Putamen (tissue), 1 donor: ENCODE measurements at regions not wholly inside any gene's neighbourhood (a gene's known extent, or its start where the extent isn't known, plus 50 kb on each side); places are given as distances from the start of the nearest gene placed in this dataset.
A peak's percentile ranks its signal among the peaks of the same experiment; 100 is the strongest.

Experiments
- DNase-seq: peaks from one replicate; pipeline ENCODE4 v3.0.0-alpha.2; 2016; ENCODE audit warnings: low spot score

DNA sequence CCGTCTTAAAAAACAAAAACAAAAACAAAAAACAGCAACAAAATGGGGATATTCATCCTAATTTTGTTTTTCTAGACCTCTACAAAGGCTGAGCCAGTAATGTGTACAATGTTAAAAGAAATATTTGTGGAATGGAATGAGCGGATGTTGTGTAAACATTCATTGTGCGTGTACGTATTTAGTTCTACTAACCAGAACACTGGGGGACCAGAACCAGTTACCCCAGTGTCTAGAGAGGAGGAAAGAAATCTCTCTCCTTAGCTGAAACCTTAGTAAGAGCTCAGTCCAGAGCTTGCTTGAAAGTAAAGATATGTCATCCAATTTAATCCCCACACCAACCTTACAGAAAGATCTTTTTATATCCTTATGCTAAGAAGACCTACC is 106.7 kb upstream of the CPEB4 start:
- DNase-seq, result no peak

DNA sequence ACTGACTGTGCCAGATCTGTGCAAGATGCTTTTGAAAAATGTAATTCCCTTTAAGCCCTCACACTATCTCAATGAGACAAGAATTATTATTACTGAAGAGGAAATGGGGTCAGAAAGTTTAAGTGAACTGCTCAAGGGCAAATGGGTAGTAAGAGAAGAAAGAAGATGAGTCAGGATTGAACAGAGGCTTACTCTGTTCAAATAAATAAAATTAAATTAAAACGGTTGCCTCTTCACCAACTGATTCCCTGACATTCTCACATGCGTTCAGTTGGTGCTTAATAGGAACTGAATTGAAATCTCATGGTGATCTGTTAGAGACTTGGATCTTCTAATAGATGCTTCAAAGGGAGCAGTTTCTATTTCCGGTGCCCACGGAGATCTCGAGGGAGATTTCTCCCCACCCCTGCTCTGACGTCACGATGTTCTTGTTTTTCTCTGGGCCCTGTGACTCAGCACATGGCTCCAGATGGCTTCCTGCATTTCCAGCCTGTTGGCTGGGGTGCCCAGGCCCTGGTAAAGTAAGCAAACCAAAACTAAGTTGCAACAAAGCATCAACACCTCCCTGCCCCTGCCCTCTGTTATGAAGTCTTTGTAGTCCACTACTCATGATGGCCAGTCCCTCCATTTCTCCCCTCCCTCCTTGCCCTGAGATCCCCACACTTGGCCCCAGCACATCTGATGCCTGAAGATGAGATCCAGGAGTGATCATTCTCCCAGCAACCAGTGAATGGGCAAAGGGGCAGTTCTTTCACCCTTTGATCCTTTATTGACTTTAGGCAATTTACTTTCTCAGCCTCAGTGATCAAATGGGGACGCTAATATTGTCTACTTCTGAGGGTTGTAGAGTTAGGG is 106.1 kb upstream of the CPEB4 start:
- DNase-seq, result peak; percentile 82

DNA sequence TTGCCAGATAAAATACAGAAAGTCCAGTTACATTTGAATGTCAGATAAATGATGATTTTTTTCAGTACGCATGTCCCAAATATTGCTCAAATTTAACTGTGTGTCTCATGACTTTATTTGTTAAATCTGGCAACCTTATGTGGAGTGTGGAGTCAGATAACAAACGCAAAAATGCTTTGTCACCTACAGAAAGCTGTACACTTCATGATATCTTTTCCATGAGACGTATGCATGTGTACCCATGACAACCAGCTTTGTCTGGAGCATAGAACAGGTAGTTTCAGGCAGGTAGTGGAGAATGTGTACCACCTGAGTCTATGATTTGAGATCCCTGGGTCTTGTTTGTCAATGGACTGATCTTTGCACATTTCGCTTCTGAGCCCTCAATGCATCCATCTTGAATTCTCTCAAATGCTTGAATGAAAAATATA is 105.5 kb upstream of the CPEB4 start:
- DNase-seq, result no peak

DNA sequence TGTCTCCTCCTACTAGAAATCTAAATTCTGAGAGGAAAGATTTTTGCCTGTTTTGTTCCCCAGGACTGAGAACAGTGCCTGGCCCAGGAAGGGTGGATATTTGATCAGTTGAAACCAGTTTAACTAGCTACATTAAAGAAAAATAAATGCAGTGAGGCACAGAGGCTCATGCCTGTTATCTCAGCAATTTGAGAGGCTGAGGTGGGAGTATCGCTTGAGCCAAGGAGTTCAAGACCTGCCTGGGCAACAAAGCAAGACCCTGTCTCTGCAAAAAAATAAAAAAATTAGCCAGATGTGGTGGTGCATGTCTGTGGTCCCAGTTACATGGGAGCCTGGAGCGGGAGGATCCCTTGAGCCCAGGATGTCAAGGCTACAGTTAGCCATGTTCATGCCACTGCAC is 104.8 kb upstream of the CPEB4 start:
- no peak for DNase-seq

DNA sequence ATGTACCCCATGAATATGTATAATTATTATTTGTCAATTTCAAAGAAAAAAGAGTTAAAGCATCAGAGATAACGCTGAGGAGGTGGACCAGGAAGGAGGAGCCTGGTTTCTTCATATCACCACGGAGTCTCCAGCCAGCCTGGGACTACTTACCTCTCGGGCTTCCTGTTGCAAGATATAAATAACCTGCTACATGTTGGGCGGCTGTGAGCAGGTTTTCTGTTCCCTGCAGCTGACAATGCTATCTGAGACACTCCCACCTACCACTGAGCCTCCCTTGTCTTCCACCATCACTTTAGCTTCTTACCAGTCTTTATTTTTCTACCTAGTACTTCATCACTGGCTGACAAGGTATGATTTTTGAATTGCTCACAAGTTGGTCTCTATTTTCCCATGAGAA is 102.7 kb upstream of the CPEB4 start:
- DNase-seq, result no peak

DNA sequence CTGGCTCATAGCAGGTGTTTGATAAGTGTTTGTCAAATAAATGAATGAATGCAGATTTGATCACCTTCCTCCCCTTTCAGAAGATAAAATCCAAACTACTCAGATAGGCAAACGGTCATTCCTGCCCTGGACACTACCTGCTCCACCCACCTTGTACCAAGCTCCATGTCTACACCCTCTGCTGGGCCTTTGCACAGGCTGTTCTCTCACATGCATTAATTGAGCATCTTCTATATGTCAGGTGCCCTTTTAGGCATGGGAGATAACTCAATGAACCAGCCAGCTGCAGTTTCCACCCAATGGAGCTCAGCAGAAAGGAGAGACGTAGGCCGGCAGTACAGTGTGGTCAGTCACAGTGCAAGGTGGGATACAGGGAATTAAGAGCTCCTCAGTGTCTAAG is 102.3 kb upstream of the CPEB4 start:
- no peak for DNase-seq

DNA sequence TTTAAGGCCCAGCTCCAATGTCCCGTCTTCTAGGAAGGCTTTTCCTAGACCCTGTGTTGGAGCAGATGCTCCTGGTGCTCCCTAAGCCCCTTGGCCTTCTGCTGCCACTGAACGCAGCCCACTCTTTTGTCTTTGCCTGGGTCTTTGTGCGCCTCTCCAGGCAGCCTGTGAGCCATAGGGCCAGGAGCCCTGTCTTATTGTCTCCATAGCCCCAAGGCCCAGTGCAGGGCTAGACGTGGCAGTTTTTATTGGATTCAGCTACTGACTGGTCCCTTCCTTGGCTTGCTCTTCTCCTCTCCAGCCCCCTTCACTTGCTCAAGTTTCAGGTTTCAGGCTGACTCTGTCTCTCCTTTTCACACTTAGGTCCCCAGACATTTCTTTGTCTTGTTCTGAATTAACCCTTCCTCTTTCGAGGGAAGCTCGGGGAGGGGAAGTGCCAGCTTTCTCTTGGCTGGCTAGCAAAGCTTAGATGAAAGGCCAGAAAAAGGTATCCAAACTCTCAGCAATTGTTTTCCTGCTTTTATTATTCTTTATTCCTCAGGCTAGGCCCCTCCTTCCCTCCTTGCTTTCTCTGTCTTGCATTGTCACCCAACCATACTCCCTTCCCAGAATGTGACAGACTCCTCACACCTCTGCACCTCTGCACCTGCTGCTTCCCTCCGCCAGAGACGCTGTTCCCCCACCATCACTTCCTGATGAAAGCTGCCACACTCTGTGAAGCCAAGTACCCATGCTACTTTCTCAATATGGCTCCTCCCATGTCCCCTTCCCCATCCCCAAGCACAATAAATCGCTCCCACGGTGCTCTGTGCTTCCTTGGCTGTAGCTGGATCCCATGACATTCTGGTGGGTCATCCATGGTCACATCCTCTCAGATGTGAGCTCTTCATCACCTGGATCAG is 101.6 kb upstream of the CPEB4 start:
- DNase-seq, result no peak

DNA sequence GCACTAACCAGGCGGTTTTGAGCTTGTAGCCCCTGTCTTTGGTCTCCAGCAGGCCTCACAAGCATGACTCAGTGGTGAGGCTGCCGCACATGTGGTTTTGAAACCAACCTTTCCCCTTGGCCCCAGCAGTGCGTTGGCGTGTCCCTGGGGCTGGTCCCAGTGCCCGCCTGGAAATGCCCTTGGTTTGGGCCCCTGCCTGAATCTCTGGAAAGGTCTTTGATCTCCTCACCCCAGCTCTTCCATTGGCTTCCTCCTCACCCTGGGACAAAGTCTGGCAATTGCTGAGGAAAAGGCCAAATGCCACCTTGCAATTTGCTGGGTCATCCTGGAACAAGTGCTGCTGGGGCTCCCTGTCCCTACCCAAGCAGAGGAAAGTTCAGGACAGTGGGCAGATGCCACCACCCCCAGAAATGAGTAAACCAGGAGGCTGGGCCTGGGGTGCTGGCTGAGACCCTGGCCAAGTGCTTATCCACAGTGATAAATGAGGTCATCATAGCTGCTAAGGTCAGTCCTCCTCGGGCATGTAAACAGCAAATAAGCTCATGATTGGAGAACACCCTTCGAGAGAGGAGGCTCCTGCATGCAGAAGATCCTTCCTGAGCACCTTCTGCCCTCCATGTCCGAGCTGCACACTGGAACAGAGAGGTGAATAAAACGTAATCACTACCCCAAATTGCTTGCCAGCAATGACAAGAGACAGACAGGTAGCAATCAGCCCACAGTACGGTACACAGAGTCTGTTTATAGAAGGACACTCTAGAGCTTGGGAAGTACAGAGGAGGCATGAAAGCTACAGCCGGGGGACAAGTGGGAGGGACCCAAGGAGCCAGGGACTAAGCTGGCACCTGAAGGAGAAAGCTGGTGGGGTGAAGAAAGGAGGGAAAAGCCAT is 98.9 kb upstream of the CPEB4 start:
- DNase-seq, result no peak

DNA sequence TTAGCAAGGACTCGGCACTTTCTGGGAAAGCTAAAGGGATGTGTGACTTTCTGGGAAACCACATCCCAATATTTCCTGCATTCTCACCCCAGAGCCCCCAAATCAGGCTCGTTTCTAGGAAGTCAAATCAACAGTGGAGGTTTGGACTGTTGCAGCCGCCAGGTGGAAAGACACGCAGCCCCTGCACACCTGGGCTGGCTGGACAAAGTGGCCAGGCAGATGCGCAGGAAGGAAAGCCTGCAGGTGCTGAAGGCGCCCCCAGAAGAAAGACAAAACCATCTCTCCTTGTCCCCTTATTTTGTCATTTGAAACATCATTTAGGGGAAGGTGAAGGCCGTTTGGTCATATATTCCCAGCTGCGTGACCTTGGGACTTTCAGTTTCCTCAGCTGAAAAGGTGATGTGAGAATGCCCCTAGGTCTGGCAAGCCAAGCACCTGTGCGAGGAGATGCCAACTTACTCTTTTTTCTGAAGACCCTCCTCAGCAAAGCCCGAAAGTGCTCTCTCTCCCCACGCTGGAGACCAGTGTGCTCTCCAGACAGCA is 97.9 kb upstream of the CPEB4 start:
- DNase-seq, result no peak

DNA sequence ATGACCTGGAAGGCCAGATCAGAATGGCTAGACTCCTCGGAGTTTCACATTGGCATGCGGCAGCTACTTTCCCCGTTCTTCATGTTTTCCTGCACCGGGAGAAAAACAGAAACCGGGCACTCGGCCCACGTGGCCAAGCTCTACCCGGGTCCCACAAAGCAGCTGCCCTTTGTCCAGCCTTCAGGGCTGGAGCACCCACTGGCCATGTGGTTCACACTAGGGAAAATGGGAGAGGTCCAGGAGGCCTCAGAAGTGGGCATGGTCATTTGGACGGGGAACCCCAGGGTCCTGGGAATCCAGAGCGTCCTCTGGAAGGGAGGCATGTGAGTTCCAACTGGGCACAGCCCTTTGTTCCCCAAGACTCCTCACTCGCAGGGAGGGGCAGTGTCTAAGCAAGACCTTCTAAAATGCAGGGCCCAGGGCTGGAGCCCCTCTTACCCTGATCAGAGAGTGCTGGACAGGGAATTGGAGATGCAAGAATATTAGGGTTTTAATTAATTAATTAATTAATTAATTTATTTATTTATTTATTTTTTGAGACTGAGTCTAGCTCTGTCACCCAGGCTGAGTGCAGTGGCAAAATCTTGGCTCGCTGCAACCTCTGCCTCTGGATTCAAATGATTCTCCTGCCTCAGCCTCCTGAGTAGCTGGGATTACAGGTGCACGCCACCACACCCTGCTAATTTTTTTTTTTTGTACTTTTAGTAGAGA is 97.2 kb upstream of the CPEB4 start:
- no peak for DNase-seq

DNA sequence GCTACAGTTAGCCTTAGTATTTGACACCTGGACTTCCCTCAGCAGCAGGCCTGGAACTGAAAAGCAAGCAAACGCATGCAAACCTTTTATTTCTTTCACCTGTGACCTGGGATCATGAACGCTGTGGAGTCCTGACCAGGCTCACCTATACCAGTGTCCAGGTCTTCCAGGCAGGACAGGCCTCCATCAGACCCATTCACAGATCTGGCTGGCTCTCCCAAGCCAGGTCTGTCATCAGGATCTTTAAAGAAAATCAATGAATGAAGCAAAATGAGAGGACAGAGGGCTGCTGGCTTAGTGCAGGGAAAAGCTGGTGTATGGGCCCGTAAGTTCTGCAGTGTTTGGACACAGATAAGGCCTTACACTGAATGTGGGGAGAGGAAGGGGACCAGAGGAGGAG is 96.3 kb upstream of the CPEB4 start:
- DNase-seq, result no peak

DNA sequence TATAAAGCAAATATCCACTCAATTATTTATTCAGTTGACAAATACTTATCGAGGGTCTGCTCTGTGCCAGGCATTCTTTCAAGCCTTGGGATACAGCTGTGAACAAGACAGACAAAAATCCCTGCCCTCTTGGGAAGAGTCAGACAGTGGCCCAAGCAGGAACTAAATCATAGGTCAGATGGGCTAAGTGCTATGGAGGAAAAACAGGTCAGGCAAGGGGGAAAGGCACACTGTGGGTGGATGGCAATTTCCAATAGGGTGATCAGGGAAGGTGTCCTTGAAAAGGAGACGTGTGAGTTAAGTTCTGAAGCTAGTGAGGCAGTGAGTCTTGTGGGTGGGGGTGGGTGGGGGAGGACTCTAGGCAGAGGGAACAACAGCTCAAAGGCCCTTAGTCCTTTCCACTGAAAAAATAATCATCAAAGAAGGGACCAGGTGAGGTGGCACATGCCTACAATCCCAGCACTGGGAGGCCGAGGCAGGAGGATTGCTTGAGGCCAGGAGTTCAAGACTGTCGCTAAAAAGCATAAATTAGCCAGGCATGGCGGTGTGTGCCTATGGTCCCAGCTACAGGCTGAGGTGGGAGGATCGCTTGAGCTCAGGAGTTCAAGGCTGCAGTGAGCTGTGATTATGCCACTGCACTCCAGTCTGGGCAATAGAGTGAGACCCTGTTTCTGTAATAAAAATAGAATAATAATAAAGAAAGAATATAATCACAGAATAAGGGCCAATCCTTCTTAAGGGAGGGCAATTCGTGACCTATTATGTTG is 95.2 kb upstream of the CPEB4 start:
- no peak for DNase-seq

DNA sequence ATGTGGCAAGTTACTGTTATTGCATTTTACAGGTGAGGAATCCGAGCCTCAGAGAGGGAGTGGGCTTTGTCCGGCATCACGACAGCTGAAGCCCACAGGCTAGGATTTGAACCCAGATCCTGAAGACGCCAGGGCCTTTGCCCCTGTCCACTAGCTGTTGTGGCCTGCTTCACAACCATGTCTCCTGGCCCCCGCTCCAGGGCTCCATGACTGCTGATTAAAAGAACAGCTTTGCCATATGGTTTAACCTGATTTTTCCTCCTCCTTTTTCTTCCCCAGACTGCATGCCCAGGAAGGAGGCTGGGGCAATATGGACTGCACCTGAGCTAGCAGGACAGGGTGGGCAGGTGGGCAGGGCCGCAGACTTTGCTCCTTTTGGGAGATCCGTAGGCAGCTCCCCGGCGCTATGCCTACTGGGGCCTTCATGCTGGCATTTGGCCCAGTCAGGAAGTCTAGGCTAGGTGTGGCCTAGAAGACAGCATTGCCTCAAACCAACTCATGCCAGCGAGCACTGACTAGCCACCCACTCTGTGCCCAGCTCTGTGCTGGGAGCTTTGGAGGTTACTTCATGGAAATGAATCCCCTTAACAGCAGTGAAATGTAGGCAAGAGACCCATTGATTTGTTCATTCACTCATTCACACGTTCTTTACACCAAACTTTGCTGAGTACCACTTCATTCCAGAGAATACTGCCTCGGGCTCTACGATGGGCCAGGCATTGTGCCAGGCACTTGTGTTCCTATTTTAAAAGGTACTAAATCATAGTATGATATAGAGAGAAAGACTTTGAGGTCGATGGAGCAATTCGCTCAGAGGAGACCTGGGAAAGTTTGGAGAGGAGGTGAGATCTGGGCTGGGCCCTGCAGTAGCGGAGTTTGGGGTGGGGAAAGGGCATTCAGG is 94.3 kb upstream of the CPEB4 start:
- DNase-seq, result no peak

DNA sequence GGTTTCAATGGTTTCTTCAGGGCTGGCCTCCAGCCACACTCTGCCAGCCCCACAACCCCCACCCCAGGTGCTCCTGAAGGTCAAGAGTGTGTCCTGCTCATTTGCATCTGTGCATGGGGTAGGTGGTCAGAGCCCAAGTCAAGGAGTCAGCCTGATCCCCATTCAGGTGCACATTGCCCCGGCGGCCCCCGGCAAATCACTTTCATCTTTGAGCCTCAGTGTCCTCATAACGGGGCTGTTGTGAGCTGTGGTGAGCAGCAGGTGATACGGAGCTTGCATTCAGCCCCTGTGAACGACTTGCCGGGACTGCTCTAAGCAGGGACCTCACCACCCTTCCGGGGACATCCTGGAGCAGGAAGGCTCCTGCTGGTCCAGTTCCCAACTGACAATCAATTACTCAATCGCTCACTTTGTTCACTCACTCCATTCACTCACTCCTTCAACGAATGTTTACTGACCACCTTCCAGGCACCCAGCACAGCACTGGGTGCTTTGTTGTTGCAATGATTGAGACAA is 93.2 kb upstream of the CPEB4 start:
- no peak for DNase-seq

DNA sequence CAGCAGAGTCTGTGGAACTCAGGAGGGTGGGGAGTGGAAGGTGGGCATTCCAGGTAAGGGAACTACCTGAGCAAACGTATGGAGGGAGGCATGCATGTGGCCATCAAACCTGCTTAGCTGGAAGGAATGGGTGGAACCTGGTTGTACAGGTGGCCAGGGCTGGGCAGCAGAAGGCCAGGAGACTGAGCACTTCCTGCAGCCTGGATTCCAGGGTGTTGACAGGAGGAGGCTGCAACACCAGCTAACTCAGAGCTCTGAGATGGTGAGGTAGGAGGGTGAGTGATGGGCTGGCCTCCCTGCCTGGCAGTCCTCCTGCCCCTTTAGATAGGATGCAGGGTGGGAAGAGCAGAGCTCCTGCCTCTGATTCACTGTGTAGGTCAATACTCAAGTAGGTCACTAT is 92.5 kb upstream of the CPEB4 start:
- no peak for DNase-seq

DNA sequence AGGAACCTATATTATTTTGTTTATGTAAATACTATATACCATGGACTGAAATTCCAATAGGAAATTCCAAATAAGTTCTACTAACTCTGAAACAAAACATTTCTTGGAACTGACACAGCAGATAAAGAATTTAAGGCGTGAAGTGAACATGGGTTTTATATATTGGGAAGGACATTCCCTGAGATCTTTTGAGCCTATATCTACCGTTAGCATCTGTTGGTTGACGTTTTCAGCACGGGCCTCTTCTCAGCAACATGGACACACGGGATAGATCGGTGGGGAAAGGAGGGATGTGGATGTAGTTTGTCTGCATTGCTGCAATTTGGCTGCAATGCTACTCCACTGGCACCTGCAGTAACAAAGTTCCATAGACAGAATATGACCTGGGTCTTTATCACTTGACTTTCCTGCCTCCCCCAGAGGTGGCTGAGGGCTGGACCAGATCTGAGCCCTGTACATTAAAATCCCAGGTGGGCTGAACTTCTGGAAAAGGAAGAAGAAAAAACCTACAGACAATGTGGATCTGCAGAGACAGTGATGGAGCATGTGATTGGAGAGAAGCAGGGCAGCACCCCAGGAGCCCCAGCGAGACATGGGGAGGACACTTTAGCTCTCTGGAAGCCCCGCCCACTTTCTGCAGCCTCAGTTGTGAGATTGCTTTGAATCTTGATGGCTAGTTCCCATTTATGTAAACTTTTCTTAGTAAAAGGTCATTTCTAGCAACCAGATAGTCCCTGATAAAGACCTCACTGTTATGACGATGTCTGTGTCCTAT is 91.2 kb upstream of the CPEB4 start:
- DNase-seq, result no peak

DNA sequence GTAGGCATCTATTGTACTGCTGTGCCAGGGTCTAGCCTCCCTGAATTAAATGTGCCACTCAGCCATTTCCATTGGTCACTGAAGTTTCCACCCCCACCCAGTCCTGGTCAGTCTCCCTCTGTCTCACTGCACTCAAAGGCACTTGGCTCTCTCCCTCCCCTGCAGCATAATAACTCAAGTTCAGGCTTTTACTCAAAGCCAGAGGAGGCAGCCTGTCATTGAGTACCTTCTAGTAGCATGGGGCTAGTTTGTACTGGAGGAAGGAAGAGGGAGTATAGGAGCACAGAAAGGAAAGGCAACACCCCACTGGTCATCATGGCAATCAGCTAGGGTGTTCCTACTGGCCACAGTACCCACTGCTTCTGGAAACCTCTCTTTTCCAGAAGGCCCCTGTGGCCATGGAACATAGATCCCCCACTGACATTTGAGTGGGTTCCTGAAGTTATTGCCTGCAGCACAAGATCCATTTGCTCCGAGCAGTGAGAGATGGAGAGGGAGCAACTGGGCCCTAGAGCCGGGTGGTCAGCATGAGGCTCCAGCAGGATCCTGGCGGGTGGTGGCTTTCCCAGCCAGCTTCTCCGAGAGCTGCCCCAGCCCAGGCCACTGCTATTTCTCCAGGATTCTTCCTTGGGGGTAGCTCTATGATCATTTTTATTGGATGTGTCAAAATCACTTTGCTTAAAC is 89.9 kb upstream of the CPEB4 start:
- no peak for DNase-seq

DNA sequence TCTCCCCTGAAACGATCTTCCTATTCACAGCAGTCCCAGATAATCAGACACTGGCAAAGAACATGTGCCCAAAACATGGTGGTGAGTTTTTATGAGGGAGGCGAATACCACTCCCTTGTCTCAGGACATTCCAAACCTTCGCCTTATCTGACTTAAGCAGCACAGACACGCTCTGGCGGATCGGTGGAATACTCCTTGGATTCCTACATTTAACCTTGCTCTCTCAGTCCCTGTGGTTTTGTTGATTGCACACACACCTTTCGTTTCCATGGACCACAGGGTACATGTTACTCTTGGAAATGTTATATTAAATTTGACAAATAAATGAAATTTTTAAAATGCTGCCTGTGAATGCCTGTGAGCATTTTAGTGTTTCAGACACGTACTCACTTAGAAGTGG is 87.8 kb upstream of the CPEB4 start:
- DNase-seq, result no peak
